NB4 (cell line): ENCODE measurements at regions not wholly inside any gene's neighbourhood (a gene's known extent, or its start where the extent isn't known, plus 50 kb on each side); places are given as distances from the start of the nearest gene placed in this dataset.

Experiments used
- MYC ChIP-seq: IDR thresholded peaks from 2 replicates; pipeline ENCODE4 v1.6.1; 2011; ENCODE audit warnings: low read depth, low read length
- POLR2A ChIP-seq: IDR thresholded peaks from 2 replicates; pipeline ENCODE4 v1.6.1; 2011; ENCODE audit warnings: mild to moderate bottlenecking; ENCODE audit not compliant: insufficient read length; ENCODE audit errors: extremely low read depth
- TF ChIP-seq, protein P1 (sequence below): IDR thresholded peaks from one replicate; pipeline ENCODE4 v1.5.1; 2012; ENCODE audit warnings: low read depth, low read length
- TF ChIP-seq, protein P2 (sequence below): IDR thresholded peaks from 2 replicates; pipeline ENCODE4 v1.6.1; 2011; ENCODE audit warnings: low read depth, low read length

DNA sequence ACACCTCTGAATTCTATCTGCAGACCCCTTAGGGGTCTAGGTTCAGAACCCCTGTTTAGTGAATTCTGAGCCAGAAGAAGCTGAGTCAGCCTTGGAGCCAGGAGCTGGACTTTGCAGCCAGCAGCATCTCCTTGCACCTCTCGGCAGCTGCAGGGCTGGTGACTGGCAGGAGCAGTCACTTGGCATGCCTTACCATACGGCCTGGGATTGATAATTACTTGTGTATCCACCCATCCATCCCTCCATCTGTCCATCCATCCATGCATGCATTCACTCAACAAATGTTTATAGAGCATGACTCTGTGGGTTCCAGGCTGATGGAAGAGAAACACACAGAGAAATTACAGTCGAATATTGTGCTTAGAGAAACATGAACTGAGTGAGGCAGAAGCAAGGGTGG, 67.5 kb upstream of the PRIMA1 start:
- TF ChIP-seq, protein P1, sequence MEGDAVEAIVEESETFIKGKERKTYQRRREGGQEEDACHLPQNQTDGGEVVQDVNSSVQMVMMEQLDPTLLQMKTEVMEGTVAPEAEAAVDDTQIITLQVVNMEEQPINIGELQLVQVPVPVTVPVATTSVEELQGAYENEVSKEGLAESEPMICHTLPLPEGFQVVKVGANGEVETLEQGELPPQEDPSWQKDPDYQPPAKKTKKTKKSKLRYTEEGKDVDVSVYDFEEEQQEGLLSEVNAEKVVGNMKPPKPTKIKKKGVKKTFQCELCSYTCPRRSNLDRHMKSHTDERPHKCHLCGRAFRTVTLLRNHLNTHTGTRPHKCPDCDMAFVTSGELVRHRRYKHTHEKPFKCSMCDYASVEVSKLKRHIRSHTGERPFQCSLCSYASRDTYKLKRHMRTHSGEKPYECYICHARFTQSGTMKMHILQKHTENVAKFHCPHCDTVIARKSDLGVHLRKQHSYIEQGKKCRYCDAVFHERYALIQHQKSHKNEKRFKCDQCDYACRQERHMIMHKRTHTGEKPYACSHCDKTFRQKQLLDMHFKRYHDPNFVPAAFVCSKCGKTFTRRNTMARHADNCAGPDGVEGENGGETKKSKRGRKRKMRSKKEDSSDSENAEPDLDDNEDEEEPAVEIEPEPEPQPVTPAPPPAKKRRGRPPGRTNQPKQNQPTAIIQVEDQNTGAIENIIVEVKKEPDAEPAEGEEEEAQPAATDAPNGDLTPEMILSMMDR, result no peak
- TF ChIP-seq POLR2A, result no peak
- TF ChIP-seq, protein P2, sequence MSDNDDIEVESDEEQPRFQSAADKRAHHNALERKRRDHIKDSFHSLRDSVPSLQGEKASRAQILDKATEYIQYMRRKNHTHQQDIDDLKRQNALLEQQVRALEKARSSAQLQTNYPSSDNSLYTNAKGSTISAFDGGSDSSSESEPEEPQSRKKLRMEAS, result no peak
- no peak for TF ChIP-seq MYC
